Vagina (tissue), 2 donors: ENCODE measurements at regions not wholly inside any gene's neighbourhood (a gene's known extent, or its start where the extent isn't known, plus 50 kb on each side); places are given as distances from the start of the nearest gene placed in this dataset.

Source experiments
- CTCF ChIP-seq, 3 experiments: fragments of 450-650 bp in 2 of 3; fragments of 200-600 bp in 1 of 3; sonication (generic) in 1 of 3; IDR thresholded peaks; one replicate each; pipeline ENCODE4 v1.5.1; 2017 to 2019; ENCODE audit warnings: antibody characterized with exemption in 3 of 3, mild to moderate bottlenecking in 2 of 3, moderate library complexity in 2 of 3
- POLR2AphosphoS5 ChIP-seq, 2 donors: sonication (generic); formaldehyde crosslinking; IDR thresholded peaks; one replicate each; pipeline ENCODE4 v1.9.0; 2017; ENCODE audit warnings: antibody characterized with exemption in 2 of 2, mild to moderate bottlenecking in 2 of 2, low read depth in 1 of 2; ENCODE audit not compliant: insufficient read depth in 1 of 2

GRCh38 chr11:81548123-81548522, 1185.5 kb downstream of the FAM181B start:
- TF ChIP-seq CTCF (IDR thresholded peaks at IDR 0.05) (no peak), POLR2AphosphoS5 (IDR thresholded peaks at IDR 0.05; ENCODE audit: insufficient read depth in 1 of 2, low read depth in 1 of 2) (no peak)
